Stimulated activated CD4-positive, alpha-beta T cell treated with anti-CD3 and anti-CD28 coated beads, TNF-alpha, amount 100 ng/mL, for 4 hours (primary cell): ENCODE measurements at regions not wholly inside any gene's neighbourhood (a gene's known extent, or its start where the extent isn't known, plus 50 kb on each side); places are given as distances from the start of the nearest gene placed in this dataset.

Experiments used
- DNase-seq, 3 experiments: peaks; one replicate each; pipeline ENCODE4 v3.0.0-alpha.2; 2020; ENCODE audit warnings: low read depth in 3 of 3

DNA sequence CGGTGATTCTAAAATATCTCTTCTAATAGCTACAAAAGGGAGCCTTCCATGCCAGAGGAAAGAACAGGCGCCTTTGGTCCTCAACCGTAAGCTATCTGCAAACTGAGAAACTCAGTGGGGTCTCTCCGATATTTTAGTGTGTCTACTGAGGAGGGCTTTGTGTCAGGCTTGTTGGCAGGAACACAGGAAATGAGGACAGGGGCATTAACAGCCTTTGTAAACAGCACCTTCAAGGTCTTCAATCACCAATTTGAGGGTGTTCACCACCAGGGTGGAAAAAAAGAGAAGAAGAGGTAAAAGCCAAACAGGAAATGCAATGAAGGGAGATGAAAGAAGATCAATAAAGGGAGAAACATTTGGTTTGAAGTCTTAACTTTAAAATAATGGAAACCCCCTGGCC lies 580.1 kb upstream of the SALL1 start:
- no peak for DNase-seq

GRCh38 chr16:51723036-51723724 lies 572.1 kb upstream of the SALL1 start:
- no peak for DNase-seq

DNA sequence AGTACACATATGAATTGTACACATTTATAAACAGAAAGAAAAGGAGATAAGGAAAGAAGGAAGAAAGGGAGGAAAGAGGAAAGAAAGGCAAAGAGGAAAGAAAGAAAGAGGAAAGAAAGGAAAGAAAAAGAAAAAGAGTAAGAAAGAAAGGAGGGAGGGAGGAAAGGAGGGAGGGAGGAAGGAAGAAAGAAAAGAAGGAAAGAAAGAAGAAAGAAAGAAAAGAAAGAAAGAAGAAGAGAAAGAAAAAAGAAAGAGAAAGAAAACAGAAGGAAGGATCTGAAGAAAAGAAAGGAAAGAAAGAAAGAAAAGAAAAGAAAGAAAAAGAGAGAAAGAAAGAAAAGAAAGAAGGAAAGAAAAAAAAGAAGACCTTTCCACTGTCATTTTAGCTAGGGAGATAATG lies 571.4 kb upstream of the SALL1 start:
- DNase-seq, result no peak

- no peak for DNase-seq
Observed at GRCh38 chr16:51719376-51719775, 568.3 kb upstream of the SALL1 start.

- DNase-seq, result no peak
Observed at GRCh38 chr16:51716195-51716594, 565.1 kb upstream of the SALL1 start.

- no peak for DNase-seq
Observed at GRCh38 chr16:51713502-51713901, 562.4 kb upstream of the SALL1 start.

GRCh38 chr16:51710905-51711563 lies 560.0 kb upstream of the SALL1 start:
- no peak for DNase-seq

GRCh38 chr16:51710186-51710585 lies 559.1 kb upstream of the SALL1 start:
- DNase-seq, result no peak

GRCh38 chr16:51708861-51709260 lies 557.8 kb upstream of the SALL1 start:
- DNase-seq, result no peak

DNA sequence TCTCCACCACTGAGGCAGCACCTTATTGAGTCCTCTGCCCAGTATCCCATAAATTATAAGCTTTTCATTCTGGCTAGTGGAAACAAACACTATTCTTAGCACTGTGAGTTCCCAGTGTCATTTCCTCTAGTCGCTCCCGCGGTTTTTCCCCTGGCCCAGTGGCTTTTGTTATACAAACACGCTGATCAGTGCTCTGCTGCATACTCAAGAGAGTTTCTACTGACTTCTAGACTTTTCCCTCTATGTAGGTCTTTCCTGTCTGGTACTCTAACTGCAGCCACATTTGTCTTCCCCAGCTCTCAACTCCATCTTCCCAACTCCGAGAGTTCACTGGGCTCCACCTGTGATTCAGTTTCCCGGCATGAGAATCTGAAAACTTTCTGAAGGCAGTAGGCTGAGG lies 556.6 kb upstream of the SALL1 start:
- DNase-seq, result no peak

DNA sequence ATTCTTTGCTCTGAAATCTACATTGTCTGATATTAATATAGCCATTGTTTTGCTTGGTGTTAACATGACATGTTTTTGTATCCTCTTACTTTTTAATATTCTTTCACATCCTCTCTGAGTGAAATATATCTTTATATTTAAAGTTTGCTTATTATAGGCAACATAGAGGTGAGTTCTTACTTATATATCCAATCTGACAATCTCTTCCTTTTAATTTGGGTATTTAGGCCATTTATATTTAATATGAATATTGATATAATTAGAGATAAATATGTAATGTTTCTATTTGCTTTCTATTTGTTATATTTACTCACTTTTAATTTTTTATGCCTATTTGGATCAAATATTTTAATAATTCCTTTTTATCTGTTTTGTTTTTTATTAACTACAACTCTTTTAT lies 554.1 kb upstream of the SALL1 start:
- no peak for DNase-seq

DNA sequence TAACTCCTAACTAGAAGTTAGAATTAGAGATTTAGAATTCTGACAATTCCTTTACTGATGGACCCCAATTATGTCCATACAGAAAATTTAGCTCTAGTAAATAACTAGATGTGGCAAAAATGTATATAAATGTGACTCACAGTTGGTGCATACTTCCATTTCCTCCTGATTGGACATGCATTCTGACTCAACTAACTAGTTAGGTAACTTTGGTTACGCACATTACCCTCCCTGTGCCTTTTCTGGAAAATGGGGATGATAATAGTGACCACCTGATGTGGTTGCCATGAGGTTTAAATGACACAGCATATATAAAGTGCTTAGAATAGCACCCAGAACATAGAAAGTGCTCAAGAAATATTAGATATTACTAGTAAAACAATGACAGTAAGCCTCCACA lies 550.0 kb upstream of the SALL1 start:
- DNase-seq, result no peak

GRCh38 chr16:51699686-51700396 lies 548.8 kb upstream of the SALL1 start:
- no peak for DNase-seq

DNA sequence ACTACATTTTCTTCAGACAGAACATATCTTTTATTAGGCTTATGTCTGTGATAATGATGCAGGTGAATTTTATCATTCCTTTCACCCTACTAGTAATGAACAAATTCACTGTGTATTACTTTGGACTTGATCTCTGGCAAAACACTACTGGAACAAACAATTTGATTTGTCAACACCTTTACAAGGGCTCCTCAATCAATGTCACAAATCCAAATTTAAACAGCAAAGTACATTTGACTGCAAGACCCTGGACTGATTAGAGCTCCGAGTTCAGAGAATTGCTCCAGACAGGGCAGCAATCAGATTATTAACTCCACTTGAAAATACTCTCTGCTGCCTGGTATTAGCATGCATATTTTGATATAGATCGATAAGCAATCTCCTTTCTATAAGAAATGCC lies 547.6 kb upstream of the SALL1 start:
- DNase-seq, result no peak

- DNase-seq, result no peak
Observed at GRCh38 chr16:51697454-51697853, 546.4 kb upstream of the SALL1 start.

GRCh38 chr16:51696376-51696775 lies 545.3 kb upstream of the SALL1 start:
- no peak for DNase-seq

- no peak for DNase-seq
Observed at GRCh38 chr16:51691109-51691508, 540.0 kb upstream of the SALL1 start.

DNA sequence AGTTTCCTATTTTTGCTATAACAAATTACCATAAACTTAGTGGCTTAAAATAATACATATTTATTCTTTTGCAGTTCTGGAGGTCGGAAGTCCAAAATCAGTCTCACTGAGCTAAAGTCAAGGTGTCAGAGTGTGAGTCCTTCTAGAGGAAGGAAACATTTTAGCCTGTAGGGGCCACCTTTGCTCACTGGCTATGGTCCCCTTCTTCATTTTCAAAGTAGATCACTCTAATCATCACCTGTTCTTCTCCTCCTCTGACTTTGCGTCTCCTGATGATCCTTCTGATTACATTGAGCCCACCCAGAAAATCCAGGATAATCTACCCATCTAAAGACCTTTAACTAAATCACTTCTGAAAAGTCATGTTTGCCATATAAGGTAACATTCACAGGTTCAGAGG lies 534.4 kb upstream of the SALL1 start:
- DNase-seq, result no peak

GRCh38 chr16:51683882-51684281 lies 532.8 kb upstream of the SALL1 start:
- no peak for DNase-seq

DNA sequence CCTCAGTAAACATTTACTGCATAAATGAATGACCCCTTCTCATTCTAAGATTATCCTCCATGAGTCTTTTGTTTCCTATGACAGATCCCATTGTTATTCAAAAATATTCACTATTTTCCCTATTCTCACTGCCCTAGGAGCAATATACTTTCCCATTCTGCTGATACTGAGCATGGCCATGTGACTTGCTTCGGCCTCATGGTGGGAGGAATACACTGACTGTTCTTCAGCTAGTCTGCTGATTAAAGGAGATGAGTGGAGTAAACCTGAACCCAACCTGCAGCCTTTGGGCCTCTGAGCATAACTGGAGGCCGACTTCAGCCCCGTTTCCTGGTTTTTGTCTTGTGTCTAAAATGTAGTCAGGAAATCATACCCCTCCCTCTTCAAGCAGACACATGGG lies 531.8 kb upstream of the SALL1 start:
- no peak for DNase-seq

DNA sequence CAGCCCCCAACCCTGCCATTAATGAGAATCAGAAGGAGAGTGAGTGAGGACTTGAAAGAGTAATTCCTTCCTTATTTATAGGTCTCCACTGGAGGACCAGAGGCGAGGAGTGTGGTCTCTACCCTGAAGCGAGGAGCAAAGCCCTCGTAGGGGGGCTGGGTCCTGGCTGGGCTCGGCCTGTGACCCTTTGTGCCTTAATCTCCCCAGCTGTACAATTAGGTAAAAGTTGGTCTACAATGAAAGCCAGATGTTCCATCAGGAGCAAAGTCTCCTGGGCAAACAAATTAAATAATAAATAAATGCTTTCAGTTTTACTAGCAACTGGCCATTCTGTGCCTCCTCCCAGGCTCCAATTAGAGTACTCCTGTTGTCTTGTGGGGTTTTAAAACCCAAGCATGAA lies 523.5 kb upstream of the SALL1 start:
- DNase-seq, result no peak

DNA sequence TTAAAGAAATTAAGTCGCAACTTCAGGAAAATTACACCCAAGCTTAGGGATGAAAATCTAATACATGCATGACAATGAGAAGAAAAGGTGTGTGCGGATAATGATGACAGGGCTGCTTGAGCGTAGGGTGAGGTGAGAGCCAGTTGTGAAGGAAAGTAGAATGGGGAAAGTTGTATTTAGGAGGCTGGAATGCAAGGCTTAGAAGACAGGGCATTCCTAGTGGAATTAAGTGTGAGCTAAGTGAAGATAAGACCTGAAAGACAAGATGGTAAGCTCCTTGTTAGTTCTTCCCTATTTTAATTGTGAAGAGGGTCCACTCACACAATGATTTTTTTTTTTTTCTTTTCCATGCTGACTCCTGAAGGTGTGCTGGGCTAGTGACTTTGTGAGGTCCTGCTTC lies 519.5 kb upstream of the SALL1 start:
- no peak for DNase-seq

- no peak for DNase-seq
Observed at GRCh38 chr16:51666821-51667220, 515.8 kb upstream of the SALL1 start.
